C4-2B (cell line): ENCODE measurements at regions not wholly inside any gene's neighbourhood (a gene's known extent, or its start where the extent isn't known, plus 50 kb on each side); places are given as distances from the start of the nearest gene placed in this dataset.

ENCODE experiments used
- H3K27ac ChIP-seq: fragments of 450-650 bp; 2 replicates; pipeline ENCODE4 v1.5.1; 2017
- ZFX ChIP-seq: fragments of 450-650 bp; IDR thresholded peaks from 2 replicates; pipeline ENCODE4 v1.6.1; 2017
- TF ChIP-seq, protein P1 (sequence below): fragments of 450-650 bp; conservative IDR thresholded peaks from 2 replicates; pipeline ENCODE4 v1.5.1; 2017; ENCODE audit warnings: mild to moderate bottlenecking

DNA sequence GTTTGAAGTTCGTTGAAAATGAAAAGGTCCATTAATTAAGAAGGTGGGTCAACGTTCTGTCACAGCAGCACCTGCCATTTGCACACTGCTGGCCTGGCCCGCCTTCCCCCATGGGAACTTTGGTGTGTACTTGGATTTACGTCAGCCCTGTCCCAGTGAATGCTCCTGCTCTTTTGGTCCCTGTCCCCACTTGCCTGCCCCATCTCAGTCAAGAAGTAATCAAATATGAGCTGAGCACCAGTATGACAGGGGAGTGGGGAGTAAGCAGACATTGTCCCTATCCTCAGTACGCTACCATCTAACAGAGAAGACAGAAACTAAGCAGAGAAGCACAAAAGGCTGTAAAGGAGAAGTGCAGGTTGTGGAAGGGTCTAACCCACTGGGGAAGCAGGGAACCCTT, 65.1 kb downstream of the SLC4A3 start:
- no peak overlapping the region for H3K27ac ChIP-seq
- TF ChIP-seq, protein P1, sequence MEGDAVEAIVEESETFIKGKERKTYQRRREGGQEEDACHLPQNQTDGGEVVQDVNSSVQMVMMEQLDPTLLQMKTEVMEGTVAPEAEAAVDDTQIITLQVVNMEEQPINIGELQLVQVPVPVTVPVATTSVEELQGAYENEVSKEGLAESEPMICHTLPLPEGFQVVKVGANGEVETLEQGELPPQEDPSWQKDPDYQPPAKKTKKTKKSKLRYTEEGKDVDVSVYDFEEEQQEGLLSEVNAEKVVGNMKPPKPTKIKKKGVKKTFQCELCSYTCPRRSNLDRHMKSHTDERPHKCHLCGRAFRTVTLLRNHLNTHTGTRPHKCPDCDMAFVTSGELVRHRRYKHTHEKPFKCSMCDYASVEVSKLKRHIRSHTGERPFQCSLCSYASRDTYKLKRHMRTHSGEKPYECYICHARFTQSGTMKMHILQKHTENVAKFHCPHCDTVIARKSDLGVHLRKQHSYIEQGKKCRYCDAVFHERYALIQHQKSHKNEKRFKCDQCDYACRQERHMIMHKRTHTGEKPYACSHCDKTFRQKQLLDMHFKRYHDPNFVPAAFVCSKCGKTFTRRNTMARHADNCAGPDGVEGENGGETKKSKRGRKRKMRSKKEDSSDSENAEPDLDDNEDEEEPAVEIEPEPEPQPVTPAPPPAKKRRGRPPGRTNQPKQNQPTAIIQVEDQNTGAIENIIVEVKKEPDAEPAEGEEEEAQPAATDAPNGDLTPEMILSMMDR: no peak
- no peak for TF ChIP-seq ZFX

- no peak overlapping the region for H3K27ac ChIP-seq
- TF ChIP-seq ZFX: no peak
- TF ChIP-seq, protein P1: no peak
These were observed 67.8 kb downstream of the SLC4A3 start for GRCh38 chr2:219695145-219695709.

DNA sequence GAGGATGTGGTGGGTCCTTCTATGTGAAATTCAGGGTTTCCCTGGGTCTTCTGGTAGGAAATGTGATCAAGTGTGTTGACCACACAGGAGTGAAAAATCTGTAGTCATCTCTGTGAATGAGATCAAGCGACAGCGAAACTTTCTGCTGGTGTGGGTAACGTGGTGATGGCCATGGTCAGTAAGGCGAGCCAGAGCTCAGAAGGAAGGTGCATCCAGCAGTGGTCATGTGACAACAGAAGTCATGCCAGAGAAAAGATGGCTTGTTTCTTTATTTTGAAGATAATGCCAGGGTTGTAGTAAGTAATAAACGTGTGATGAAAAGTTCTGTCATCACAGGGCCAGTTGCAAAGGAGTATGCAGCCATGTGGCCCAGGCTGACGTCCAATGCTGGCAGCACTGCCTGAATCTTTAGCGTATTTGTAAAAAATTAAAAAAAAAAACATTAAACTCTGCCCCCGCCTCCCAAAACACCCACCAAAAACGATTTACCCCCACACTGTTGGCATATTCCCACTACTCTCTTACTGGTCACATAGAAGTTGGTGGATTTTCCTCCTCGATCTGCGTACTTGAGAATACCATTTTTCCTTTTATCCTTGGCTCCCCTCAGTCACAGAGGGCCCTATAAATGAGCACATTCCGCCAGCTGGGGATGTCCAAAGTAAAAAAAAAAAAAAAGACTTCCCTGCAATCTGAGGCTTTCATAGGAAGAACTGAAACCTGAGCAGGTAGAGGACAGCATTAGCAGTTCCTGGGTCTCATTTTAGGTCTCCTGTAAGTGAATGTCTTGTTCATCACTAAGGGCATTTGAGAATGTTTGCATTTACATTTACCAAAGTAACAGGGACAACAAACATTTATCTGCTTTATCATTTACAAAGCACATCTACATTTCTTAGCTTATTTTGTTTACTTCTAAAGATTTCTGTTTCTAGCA, 70.6 kb downstream of the SLC4A3 start:
- no peak for TF ChIP-seq ZFX
- TF ChIP-seq, protein P1: no peak
- H3K27ac ChIP-seq: no peak overlapping the region

GRCh38 chr2:219698748-219699439, 71.5 kb downstream of the SLC4A3 start:
- no peak overlapping the region for H3K27ac ChIP-seq
- TF ChIP-seq ZFX: no peak
- TF ChIP-seq, protein P1: no peak

GRCh38 chr2:219699440-219699821, 72.0 kb downstream of the SLC4A3 start:
- H3K27ac ChIP-seq: no peak overlapping the region
- no peak for TF ChIP-seq ZFX
- TF ChIP-seq, protein P1: no peak

- TF ChIP-seq, protein P1: no peak
- TF ChIP-seq ZFX: no peak
- H3K27ac ChIP-seq: no peak overlapping the region
These were observed 74.6 kb downstream of the SLC4A3 start for GRCh38 chr2:219701847-219702634.
